Stimulated activated naive CD8-positive, alpha-beta T cell treated with anti-CD3 and anti-CD28 coated beads, Interleukin-15, amount 100 ng/mL, for 72 hours (primary cell): ENCODE measurements at regions not wholly inside any gene's neighbourhood (a gene's known extent, or its start where the extent isn't known, plus 50 kb on each side); places are given as distances from the start of the nearest gene placed in this dataset.

Experiments used
- ATAC-seq: fragments of 150-1000 bp; cut with Tn5 transposase; 2 replicates; pipeline ENCODE4 v1.10.0; 2021; ENCODE audit warnings: mild to moderate bottlenecking, moderate library complexity
- DNase-seq, 2 donors: peaks; one replicate each; pipeline ENCODE4 v3.0.0; 2021 to 2022
- H3K27ac Mint-ChIP-seq, 2 donors: one replicate each; pipeline ENCODE4 v1.8.0; 2022; ENCODE audit warnings: mild to moderate bottlenecking in 2 of 2, mixed read lengths in 2 of 2, moderate library complexity in 2 of 2
- H3K27me3 Mint-ChIP-seq: one replicate; pipeline ENCODE4 v1.8.0; 2022; ENCODE audit warnings: mixed read lengths
- H3K4me1 Mint-ChIP-seq: one replicate; pipeline ENCODE4 v1.8.0; 2022; ENCODE audit warnings: mild to moderate bottlenecking, mixed read lengths
- H3K4me3 Mint-ChIP-seq, 2 donors: one replicate each; pipeline ENCODE4 v1.8.0; 2022; ENCODE audit warnings: mild to moderate bottlenecking in 2 of 2, mixed read lengths in 2 of 2, moderate library complexity in 1 of 2
- H3K9me3 Mint-ChIP-seq, 2 donors: one replicate each; pipeline ENCODE4 v1.8.0; 2022; ENCODE audit warnings: mixed read lengths in 2 of 2

DNA sequence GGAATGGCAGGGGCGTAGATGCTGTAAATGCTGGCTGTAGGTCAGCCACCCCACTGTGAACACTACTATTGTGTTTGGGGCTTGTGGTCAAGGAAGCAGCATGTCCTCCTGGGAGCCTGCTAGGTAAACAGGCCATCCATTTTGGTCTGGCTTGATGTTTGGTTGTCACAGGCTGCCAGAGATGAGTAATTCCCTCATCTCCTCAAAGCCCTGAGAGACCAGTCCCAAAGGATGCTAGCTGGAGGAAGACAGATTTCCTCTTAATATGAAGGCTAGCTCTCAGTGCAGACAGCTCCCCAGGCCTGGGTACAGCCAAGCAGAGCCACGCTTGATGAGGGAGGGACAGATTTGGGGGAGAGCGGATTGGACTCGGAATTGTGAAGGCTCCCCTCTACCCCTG is 72.5 kb upstream of the MAP1B start:
- no peak overlapping the region for H3K4me3 Mint-ChIP-seq
- H3K9me3 Mint-ChIP-seq: peaks cover 0 to 3% of the 10 kb centered on the region in 2 donors
- H3K4me1 Mint-ChIP-seq: no peaks in the 10 kb centered on the region
- DNase-seq: no peak
- no peak for ATAC-seq
- H3K27ac Mint-ChIP-seq: no peak overlapping the region
- H3K27me3 Mint-ChIP-seq: peaks cover 56% of the 10 kb centered on the region

DNA sequence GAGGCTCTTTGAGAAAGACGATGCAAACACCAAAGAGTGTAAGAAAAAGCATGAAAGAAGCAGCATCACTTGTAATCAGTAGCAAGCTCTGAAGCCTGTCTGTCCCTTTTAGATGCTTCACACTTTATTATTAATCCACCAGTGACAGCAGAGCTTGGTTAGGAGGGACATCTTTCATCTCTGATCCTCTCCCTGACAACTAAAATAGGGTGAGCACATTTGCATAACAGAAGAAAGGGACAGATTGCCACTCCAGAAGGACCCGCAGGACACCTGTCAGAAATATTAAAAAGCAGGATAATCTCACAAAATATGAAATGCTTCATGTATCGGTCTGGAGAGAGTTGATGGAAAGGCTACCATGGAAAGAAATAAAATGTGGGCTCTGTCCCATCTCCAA is 71.4 kb upstream of the MAP1B start:
- Mint-ChIP-seq H3K4me1 (no peaks in the 10 kb centered on the region), H3K9me3 (no peaks in the 10 kb centered on the region), H3K27me3 (peaks cover 56% of the 10 kb centered on the region), H3K4me3 (no peak overlapping the region), H3K27ac (no peak overlapping the region)
- ATAC-seq (no peak), DNase-seq (no peak)

DNA sequence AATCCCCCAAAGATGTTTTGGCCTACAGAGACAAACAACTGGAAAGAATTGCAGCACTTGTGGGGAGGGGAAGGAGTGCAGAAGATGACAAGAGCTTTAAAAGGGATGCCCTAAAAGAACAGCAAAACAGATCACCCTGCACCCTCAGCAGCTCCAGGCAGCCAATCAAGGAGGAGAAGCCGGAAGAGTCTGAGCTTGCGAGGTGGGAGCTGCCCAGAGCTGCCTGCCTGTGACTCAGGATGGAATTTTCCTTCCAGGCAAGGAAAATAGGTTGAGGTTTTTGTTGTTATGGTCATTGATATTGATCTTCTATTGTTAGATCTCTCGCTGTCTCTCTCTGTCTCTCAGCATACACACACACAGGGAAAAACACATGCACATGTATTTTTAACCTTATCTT is 70.3 kb upstream of the MAP1B start:
- Mint-ChIP-seq H3K4me3 (no peak overlapping the region), H3K27ac (no peak overlapping the region), H3K27me3 (peaks cover 57% of the 10 kb centered on the region), H3K9me3 (no peaks in the 10 kb centered on the region), H3K4me1 (no peaks in the 10 kb centered on the region)
- no peak for DNase-seq
- no peak for ATAC-seq

DNA sequence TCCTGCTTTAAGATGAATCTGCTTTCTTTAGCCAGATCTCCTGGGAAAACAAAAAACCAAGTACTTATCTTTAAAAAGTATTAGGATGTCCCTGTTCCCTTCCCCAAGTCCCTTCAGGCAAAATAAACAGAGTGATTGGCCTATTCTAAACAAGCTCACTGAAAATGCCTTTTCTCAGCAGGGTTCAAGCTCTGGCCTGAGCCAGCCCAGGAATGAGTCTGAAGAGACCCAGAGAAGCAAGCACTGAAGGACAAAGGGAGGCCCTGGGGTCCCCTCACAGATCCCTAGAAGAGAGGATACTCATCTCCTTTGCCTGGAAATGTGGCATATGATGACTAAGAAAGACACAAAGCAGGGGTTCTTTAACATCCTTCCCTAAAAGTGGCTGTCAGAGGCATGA is 66.8 kb upstream of the MAP1B start:
- H3K4me3 Mint-ChIP-seq: no peak overlapping the region
- no peak for ATAC-seq
- no peaks in the 10 kb centered on the region for H3K4me1 Mint-ChIP-seq
- H3K27ac Mint-ChIP-seq: no peak overlapping the region
- no peaks in the 10 kb centered on the region for H3K9me3 Mint-ChIP-seq
- no peak for DNase-seq
- peaks cover 57% of the 10 kb centered on the region for H3K27me3 Mint-ChIP-seq

DNA sequence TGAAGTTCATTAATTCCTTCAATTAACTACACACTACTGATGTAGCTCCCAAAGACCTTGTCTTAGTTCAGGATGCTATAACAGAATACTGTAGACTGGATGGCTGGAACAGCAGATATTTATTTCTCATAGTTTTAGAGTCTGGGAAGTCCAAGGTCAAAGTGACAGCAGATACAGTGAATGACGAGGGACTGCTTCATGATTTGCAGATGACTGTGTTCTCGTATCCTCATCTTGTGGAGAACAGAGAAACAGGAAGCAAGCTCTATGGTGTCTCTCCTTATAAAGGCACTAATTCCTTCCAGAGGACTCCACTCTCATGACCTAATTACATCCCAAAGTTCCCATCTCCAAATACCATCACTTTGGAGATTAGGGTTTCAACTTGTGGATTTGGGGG is 65.6 kb upstream of the MAP1B start:
- Mint-ChIP-seq H3K27ac (no peak overlapping the region), H3K4me1 (no peaks in the 10 kb centered on the region), H3K9me3 (no peaks in the 10 kb centered on the region), H3K27me3 (peaks cover 46% of the 10 kb centered on the region), H3K4me3 (no peak overlapping the region)
- DNase-seq (no peak), ATAC-seq (no peak)

DNA sequence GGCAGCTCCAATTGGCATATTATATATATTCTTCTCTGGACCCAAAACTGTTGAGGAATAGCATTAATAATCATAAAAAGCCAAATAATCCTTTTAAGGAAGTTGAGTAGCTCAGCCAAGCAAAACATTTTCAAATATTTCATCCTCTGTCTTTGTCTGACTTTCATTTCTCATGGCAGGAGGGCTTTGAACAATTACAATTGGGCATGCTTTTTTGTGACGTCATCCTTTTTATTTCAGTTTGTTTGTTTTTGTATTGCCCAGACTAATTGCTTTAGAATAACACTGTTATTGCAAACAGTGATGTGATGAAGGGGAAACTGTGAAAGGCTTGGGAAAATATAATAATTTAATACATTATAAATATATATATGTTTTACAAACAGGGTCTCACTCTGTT is 65.2 kb upstream of the MAP1B start:
- no peak for ATAC-seq
- Mint-ChIP-seq H3K27me3 (peaks cover 42% of the 10 kb centered on the region), H3K27ac (no peak overlapping the region), H3K4me1 (no peaks in the 10 kb centered on the region), H3K4me3 (no peak overlapping the region), H3K9me3 (no peaks in the 10 kb centered on the region)
- no peak for DNase-seq

DNA sequence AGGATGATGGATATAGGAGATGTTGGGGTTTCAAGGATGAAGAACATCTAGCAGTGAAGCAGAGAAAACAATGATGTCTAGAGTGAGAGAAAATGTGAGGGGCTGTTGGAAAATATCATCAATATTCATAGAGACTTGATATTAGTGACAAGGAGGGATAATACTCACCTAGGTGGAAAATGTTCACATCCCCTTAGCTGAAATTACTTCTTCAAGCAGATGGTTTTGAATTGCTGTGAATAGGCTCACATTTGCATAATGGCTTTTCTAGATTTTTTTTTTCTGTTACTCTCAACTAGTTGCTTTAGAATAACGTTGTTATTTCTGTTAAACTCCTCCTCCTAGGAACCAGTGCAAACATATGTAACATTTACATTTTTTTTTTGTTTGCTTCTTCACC is 61.6 kb upstream of the MAP1B start:
- no peak overlapping the region for H3K4me3 Mint-ChIP-seq
- H3K4me1 Mint-ChIP-seq: no peaks in the 10 kb centered on the region
- peaks cover 0 to 7% of the 10 kb centered on the region in 2 donors for H3K9me3 Mint-ChIP-seq
- peaks cover 23% of the 10 kb centered on the region for H3K27me3 Mint-ChIP-seq
- H3K27ac Mint-ChIP-seq: no peak overlapping the region
- no peak for DNase-seq
- ATAC-seq: no peak

DNA sequence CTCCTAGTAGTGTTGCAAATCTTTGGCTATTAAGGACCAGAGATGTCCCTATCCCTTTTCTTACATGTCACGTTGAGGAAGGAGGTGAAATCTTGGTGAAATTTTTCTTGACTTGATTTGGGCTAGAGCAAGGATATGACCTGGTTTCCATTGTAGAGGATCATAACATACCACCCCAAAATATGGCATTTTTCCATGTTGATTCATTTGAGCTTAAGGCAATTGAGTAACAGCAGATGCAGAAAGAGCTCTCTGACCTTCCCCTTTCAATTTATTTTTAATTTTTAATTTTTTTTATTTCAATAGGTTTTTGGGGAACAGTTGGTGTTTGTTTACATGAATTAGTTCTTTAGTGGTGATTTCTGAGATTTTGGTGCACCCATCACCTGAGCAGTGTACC is 61.2 kb upstream of the MAP1B start:
- DNase-seq (no peak), ATAC-seq (no peak)
- Mint-ChIP-seq H3K27me3 (peaks cover 20% of the 10 kb centered on the region), H3K4me3 (no peak overlapping the region), H3K4me1 (no peaks in the 10 kb centered on the region), H3K27ac (no peak overlapping the region), H3K9me3 (peaks cover 0 to 7% of the 10 kb centered on the region in 2 donors)

DNA sequence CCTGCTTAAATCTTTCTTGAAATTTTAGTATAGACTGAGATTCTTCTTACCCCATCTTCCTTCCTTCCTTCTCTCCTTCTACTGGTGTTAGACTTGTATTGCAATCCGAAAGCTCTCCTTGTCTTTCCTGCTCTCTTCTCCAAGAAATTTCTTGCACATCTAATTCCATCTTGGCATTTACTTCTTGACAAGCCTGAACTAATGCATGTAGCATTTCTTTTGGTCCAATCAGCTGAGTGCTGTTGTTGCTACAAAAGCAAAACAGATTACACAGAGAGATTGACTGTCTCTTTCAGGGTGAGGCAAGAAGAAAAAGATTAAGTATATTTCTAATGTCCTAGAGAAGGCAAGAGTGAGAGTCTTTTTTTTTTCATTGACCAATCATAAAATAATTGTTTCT is 51.6 kb upstream of the MAP1B start:
- no peak overlapping the region for H3K4me3 Mint-ChIP-seq
- no peak for ATAC-seq
- peaks cover 4 to 12% of the 10 kb centered on the region in 2 donors for H3K9me3 Mint-ChIP-seq
- DNase-seq: no peak
- H3K27me3 Mint-ChIP-seq: peaks cover 36% of the 10 kb centered on the region
- no peaks in the 10 kb centered on the region for H3K4me1 Mint-ChIP-seq
- H3K27ac Mint-ChIP-seq: no peak overlapping the region
